ENCODE measurements at regions not wholly inside any gene's neighbourhood (a gene's known extent, or its start where the extent isn't known, plus 50 kb on each side); places are given as distances from the start of the nearest gene placed in this dataset.

GRCh38 chr3:82409842-82410241 is 648.4 kb upstream of the GBE1 start:
- TF ChIP-seq CTCF (conservative IDR thresholded peaks at IDR 0.05; ENCODE audit: low read depth in 2 of 2): no peak
- TF ChIP-seq EZH2phosphoT487 (IDR thresholded peaks at IDR 0.05; ENCODE audit: unreplicated experiment): no peak
- no peak for TF ChIP-seq CREB1 (CRISPR knock-in tag; IDR thresholded peaks at IDR 0.05; ENCODE audit: low read depth)
- no peak for TF ChIP-seq POLR2AphosphoS5 (IDR thresholded peaks at IDR 0.05; ENCODE audit: low read depth)
- no peak for TF ChIP-seq EZH2 (IDR thresholded peaks at IDR 0.05; ENCODE audit: low read depth, unreplicated experiment)
- TF ChIP-seq JUNB (IDR thresholded peaks at IDR 0.05; ENCODE audit: unreplicated experiment): no peak
- TF ChIP-seq REST (IDR thresholded peaks at IDR 0.05; ENCODE audit: unreplicated experiment): no peak
- no peak for TF ChIP-seq ETS1 (IDR thresholded peaks at IDR 0.05)
- no peak for TF ChIP-seq STAT1 (IDR thresholded peaks at IDR 0.05; ENCODE audit: unreplicated experiment)
- TF ChIP-seq ZNF331 (CRISPR knock-in tag; IDR thresholded peaks at IDR 0.05; ENCODE audit: low read depth): no peak
- TF ChIP-seq NANOG (IDR thresholded peaks at IDR 0.05; ENCODE audit: borderline replicate concordance): no peak
- TF ChIP-seq ZNF114 (CRISPR knock-in tag; IDR thresholded peaks at IDR 0.05): no peak
- TF ChIP-seq ZNF462 (CRISPR knock-in tag; IDR thresholded peaks at IDR 0.05): no peak
